ENCODE measurements at regions not wholly inside any gene's neighbourhood (a gene's known extent, or its start where the extent isn't known, plus 50 kb on each side); places are given as distances from the start of the nearest gene placed in this dataset.

DNA sequence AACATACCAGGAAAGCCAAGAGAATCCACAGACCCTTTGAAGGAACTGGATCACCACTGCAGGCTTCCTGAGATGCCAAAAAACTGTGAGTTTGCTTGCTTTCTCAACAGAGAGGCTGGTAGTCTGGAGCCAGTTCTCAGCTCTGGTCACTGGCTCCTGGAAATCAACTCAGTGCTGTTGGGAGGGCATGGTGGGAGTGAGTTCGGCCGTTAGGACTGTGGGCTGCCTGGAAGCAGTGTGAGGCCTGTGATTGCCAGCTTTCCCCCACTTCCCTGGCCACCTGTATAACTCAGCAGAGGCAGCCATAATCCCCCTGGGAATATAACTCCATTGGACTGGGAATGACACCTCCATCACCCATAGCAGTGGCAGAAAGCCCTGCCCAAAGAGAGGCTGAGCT is 122.0 kb upstream of the FSTL5 start:
- no peak for TF ChIP-seq ZNF274 (IDR thresholded peaks at IDR 0.05; ENCODE audit: low read depth, low read length)
- TF ChIP-seq YY1 (IDR thresholded peaks at IDR 0.05; ENCODE audit: insufficient read depth, insufficient read length) = no peak
- no peak for TF ChIP-seq SUZ12 (IDR thresholded peaks at IDR 0.05; ENCODE audit: extremely low read depth, insufficient read depth, insufficient read length)

Measured in NT2/D1 (cell line).